Neural progenitor cell (in vitro differentiated cells): ENCODE measurements at regions not wholly inside any gene's neighbourhood (a gene's known extent, or its start where the extent isn't known, plus 50 kb on each side); places are given as distances from the start of the nearest gene placed in this dataset.

ENCODE experiments used
- DNase-seq: peaks from one replicate; pipeline ENCODE4 v3.0.0-alpha.2; 2016; ENCODE audit warnings: low spot score
- H2AFZ ChIP-seq: fragments of 200-600 bp; sonication (generic); replicated peaks from 2 replicates; pipeline ENCODE4 v1.6.1; 2016; ENCODE audit warnings: antibody characterized with exemption
- H3F3A ChIP-seq: fragments of 200-600 bp; sonication (generic); 2 replicates; pipeline ENCODE4 v1.6.1; 2016; ENCODE audit warnings: antibody characterized with exemption, low read depth
- H3K27ac ChIP-seq: fragments of 200-600 bp; sonication (generic); 2 replicates; pipeline ENCODE4 v1.5.1; 2016; ENCODE audit warnings: mild to moderate bottlenecking
- H3K27me3 ChIP-seq: fragments of 200-600 bp; sonication (generic); 2 replicates; pipeline ENCODE4 v1.6.1; 2016; ENCODE audit warnings: mild to moderate bottlenecking, moderate library complexity
- H3K36me3 ChIP-seq: fragments of 200-600 bp; sonication (generic); 2 replicates; pipeline ENCODE4 v1.5.1; 2016
- H3K4me1 ChIP-seq: fragments of 200-600 bp; sonication (generic); 2 replicates; pipeline ENCODE4 v1.6.1; 2016; ENCODE audit warnings: mixed run types
- H3K4me2 ChIP-seq: fragments of 200-600 bp; sonication (generic); 2 replicates; pipeline ENCODE4 v1.6.1; 2016
- H3K4me3 ChIP-seq: fragments of 200-600 bp; sonication (generic); 2 replicates; pipeline ENCODE4 v1.5.1; 2016
- H3K79me2 ChIP-seq: fragments of 200-600 bp; sonication (generic); 2 replicates; pipeline ENCODE4 v1.6.1; 2016; ENCODE audit warnings: low read depth
- H3K9ac ChIP-seq: fragments of 200-600 bp; sonication (generic); 2 replicates; pipeline ENCODE4 v1.6.1; 2016
- H3K9me3 ChIP-seq: fragments of 200-600 bp; sonication (generic); 2 replicates; pipeline ENCODE4 v1.5.1; 2016; ENCODE audit warnings: low read depth
- H4K20me1 ChIP-seq: fragments of 200-600 bp; sonication (generic); 2 replicates; pipeline ENCODE4 v1.6.1; 2016; ENCODE audit warnings: low read depth
- H3K27ac Mint-ChIP-seq: 3 replicates; pipeline ENCODE4 v1.8.0; 2021; ENCODE audit warnings: mixed read lengths
- H3K27me3 Mint-ChIP-seq: 2 replicates; pipeline ENCODE4 v1.8.0; 2022; ENCODE audit warnings: low read depth, mild to moderate bottlenecking, inconsistent platforms, moderate library complexity, mixed read lengths; ENCODE audit not compliant: insufficient read depth
- H3K36me3 Mint-ChIP-seq: 3 replicates; pipeline ENCODE4 v1.8.0; 2021; ENCODE audit warnings: mixed read lengths
- H3K4me1 Mint-ChIP-seq: 3 replicates; pipeline ENCODE4 v1.8.0; 2021; ENCODE audit warnings: mixed read lengths
- H3K4me3 Mint-ChIP-seq: 3 replicates; pipeline ENCODE4 v1.8.0; 2021; ENCODE audit warnings: mild to moderate bottlenecking, moderate library complexity, mixed read lengths
- H3K9me3 Mint-ChIP-seq: 3 replicates; pipeline ENCODE4 v1.8.0; 2020; ENCODE audit warnings: mixed read lengths
- EZH2 ChIP-seq: fragments of 200-600 bp; sonication (generic); IDR thresholded peaks from 2 replicates; pipeline ENCODE4 v1.6.1; 2017; ENCODE audit warnings: antibody characterized with exemption, mild to moderate bottlenecking, moderate library complexity
- EZH2phosphoT487 ChIP-seq: fragments of 200-600 bp; sonication (generic); IDR thresholded peaks from 2 replicates; pipeline ENCODE4 v1.6.1; 2017; ENCODE audit warnings: antibody characterized with exemption
- TF ChIP-seq, protein P1 (sequence below): fragments of 200-600 bp; sonication (generic); IDR thresholded peaks from 2 replicates; pipeline ENCODE4 v1.5.1; 2017; ENCODE audit warnings: antibody characterized with exemption, mild to moderate bottlenecking

DNA sequence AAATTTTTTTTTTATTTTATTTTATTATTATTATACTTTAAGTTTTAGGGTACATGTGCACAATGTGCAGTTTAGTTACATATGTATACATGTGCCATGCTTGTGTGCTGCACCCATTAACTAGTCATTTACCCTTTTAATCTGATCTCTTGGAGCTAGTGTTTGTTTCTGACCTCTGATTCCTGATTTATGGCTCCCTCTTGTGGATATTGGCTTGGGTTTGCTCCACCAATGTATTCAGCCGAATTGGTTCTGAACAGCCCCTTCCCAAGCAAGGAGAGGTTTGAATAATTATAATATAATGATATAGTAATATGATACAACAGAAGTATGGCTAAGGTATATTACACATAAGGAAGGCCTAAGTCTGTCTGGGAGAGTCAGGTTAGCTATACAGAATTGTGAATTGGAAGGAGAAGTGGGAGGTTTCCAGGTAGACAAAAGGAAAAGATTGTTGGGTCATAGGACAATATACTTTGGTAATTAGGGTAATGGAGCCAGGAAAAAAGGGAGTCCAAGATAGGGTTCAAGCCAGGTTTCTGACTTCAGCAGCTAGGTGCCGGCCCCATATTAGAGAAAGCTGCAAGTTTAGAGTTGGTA, 53.1 kb upstream of the HMCN1 start:
- H3K27me3 Mint-ChIP-seq, result peaks cover 8% of the 10 kb centered on the region
- Histone ChIP-seq H3K4me1 (peaks cover 18% of the 10 kb centered on the region), H3F3A (no peaks in the 10 kb centered on the region), H4K20me1 (no peaks in the 10 kb centered on the region), H3K9me3 (no peaks in the 10 kb centered on the region), H3K27me3 (peaks cover 8% of the 10 kb centered on the region), H3K9ac (no peak overlapping the region), H3K4me3 (no peak overlapping the region), H2AFZ (no peak overlapping the region), H3K36me3 (no peaks in the 10 kb centered on the region), H3K4me2 (no peak overlapping the region), H3K79me2 (no peaks in the 10 kb centered on the region), H3K27ac (no peak overlapping the region)
- H3K36me3 Mint-ChIP-seq, result no peaks in the 10 kb centered on the region
- peaks cover 20% of the 10 kb centered on the region for H3K4me1 Mint-ChIP-seq
- no peaks in the 10 kb centered on the region for H3K9me3 Mint-ChIP-seq
- H3K4me3 Mint-ChIP-seq, result no peak overlapping the region
- DNase-seq, result peak; percentile 69
- no peak overlapping the region for H3K27ac Mint-ChIP-seq
- TF ChIP-seq, protein P1, sequence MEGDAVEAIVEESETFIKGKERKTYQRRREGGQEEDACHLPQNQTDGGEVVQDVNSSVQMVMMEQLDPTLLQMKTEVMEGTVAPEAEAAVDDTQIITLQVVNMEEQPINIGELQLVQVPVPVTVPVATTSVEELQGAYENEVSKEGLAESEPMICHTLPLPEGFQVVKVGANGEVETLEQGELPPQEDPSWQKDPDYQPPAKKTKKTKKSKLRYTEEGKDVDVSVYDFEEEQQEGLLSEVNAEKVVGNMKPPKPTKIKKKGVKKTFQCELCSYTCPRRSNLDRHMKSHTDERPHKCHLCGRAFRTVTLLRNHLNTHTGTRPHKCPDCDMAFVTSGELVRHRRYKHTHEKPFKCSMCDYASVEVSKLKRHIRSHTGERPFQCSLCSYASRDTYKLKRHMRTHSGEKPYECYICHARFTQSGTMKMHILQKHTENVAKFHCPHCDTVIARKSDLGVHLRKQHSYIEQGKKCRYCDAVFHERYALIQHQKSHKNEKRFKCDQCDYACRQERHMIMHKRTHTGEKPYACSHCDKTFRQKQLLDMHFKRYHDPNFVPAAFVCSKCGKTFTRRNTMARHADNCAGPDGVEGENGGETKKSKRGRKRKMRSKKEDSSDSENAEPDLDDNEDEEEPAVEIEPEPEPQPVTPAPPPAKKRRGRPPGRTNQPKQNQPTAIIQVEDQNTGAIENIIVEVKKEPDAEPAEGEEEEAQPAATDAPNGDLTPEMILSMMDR, result peak; percentile 73
- no peak for TF ChIP-seq EZH2phosphoT487

DNA sequence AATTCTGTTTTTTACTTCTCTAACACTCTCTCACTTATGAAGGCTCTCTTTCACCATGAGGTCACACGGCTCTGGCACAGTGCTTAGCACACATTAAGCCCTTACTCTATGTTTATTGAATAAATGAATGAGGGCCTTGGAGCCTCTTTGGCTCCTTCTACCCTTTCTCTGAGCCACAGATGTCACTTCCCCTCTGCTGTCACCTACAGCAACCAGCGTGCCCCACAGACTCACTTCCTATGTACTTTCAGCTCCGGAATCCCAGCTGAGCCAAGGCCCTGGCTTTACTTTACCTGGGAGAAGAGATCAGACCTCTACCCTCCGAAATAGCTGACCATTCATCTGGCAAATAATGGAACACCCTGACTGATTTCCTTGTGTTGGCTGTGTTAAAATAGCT, 53.7 kb upstream of the HMCN1 start:
- peaks cover 8% of the 10 kb centered on the region for H3K27me3 ChIP-seq
- no peak overlapping the region for H3K9ac ChIP-seq
- H3K4me1 ChIP-seq, result peaks cover 18% of the 10 kb centered on the region
- Mint-ChIP-seq H3K4me1 (peaks cover 20% of the 10 kb centered on the region), H3K4me3 (no peak overlapping the region), H3K36me3 (no peaks in the 10 kb centered on the region), H3K27ac (no peak overlapping the region), H3K27me3 (peaks cover 8% of the 10 kb centered on the region), H3K9me3 (no peaks in the 10 kb centered on the region)
- H3K4me2 ChIP-seq, result no peak overlapping the region
- H4K20me1 ChIP-seq, result no peaks in the 10 kb centered on the region
- no peak for DNase-seq
- no peaks in the 10 kb centered on the region for H3F3A ChIP-seq
- H3K27ac ChIP-seq, result no peak overlapping the region
- no peaks in the 10 kb centered on the region for H3K79me2 ChIP-seq
- H3K36me3 ChIP-seq, result no peaks in the 10 kb centered on the region
- TF ChIP-seq EZH2phosphoT487 (no peak), EZH2 (no peak)
- TF ChIP-seq, protein P1, result no peak
- no peak overlapping the region for H2AFZ ChIP-seq
- H3K9me3 ChIP-seq, result no peaks in the 10 kb centered on the region
- H3K4me3 ChIP-seq, result no peak overlapping the region

DNA sequence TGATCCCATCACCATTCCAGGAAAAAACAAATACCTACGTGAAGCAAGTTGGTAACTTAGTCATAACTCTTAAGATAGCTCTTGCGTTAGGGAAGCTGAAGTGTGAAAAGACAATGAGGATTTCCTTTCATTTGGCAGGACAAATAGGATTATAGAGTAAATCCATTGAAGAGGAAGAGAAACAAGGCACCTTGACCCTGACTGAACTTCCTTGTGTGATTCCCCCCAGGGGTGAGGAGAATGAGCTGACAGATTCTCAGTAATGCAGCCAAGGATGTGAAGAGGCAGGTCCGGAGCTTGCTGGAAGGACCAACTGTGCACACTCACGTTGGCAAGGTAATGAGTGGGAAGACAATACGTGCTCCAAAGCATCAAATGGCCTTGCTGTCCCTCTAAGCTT, 55.0 kb upstream of the HMCN1 start:
- Histone ChIP-seq H3K36me3 (no peaks in the 10 kb centered on the region), H3K9me3 (no peaks in the 10 kb centered on the region), H3K79me2 (no peaks in the 10 kb centered on the region), H3K4me3 (no peak overlapping the region), H3K27me3 (peaks cover 8% of the 10 kb centered on the region), H3F3A (no peaks in the 10 kb centered on the region), H3K9ac (no peak overlapping the region), H4K20me1 (no peaks in the 10 kb centered on the region), H3K27ac (no peak overlapping the region), H3K4me2 (no peak overlapping the region), H2AFZ (no peak overlapping the region), H3K4me1 (peaks cover 18% of the 10 kb centered on the region)
- Mint-ChIP-seq H3K27me3 (peaks cover 6% of the 10 kb centered on the region), H3K9me3 (no peaks in the 10 kb centered on the region), H3K27ac (no peak overlapping the region), H3K4me3 (no peak overlapping the region), H3K4me1 (peaks cover 20% of the 10 kb centered on the region), H3K36me3 (no peaks in the 10 kb centered on the region)
- DNase-seq, result no peak
- TF ChIP-seq, protein P1, result no peak
- TF ChIP-seq EZH2 (no peak), EZH2phosphoT487 (no peak)
